Hematopoietic multipotent progenitor cell treated with erythropoietin and hydrocortisone succinate and interleukin-3 and kit ligand, for 15 days (in vitro differentiated cells): ENCODE measurements at regions not wholly inside any gene's neighbourhood (a gene's known extent, or its start where the extent isn't known, plus 50 kb on each side); places are given as distances from the start of the nearest gene placed in this dataset.
"Not testable (repeated sequence)": the region's sequence is repeated elsewhere in the genome, so short reads cannot be mapped to it uniquely, and the experiment has no call there.

Source experiments
- DNase-seq: peaks from one replicate; pipeline ENCODE4 v3.0.0-alpha.2; 2015; ENCODE audit warnings: low spot score

DNA sequence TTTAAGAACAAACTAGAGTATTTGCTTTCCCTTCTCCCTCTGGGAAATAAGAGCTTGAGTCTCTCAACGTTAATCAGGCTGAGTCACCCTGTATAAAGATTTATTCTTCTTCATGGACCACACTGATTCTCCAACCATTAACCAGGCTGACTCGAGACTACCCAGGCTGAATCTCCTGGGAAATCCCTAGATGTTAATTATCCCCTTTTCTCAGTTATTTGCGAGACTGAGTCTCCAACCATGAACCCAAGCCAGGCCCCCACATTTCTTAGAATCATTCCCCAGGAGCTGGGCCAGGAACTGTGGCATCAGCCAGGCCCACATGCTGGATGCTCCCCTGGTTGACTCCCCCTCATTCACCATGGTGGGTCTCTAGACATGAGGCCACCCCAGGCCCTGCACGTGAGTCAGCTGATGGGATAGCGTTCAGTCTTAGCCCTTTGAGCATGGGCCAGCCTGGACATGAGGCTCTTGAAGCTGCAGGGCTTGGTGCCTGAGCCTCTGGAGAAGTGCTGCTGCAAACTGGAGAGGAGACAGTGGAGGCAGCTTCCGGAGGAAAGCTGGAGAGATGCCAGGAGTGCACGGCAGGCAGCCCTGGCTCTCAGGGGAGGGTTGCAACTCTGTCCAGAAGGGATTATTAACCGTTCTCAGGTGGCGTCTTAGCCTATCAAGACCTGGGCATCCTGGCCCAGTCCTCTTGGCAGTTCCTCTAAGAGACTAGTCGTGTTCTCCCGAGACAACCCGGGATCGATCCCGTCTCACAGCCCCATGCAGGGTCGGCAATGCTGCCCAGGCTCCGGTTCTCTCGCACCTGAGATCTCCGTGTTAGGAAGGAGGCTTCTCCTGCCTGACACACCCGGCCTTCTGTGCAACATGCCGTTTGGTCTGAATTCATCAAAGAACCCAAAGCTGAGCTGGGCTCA, 296.6 kb downstream of the ADGRD1 start:
- no peak for DNase-seq

- no peak for DNase-seq
Observed at GRCh38 chr12:131250951-131251315, 297.2 kb downstream of the ADGRD1 start.

DNA sequence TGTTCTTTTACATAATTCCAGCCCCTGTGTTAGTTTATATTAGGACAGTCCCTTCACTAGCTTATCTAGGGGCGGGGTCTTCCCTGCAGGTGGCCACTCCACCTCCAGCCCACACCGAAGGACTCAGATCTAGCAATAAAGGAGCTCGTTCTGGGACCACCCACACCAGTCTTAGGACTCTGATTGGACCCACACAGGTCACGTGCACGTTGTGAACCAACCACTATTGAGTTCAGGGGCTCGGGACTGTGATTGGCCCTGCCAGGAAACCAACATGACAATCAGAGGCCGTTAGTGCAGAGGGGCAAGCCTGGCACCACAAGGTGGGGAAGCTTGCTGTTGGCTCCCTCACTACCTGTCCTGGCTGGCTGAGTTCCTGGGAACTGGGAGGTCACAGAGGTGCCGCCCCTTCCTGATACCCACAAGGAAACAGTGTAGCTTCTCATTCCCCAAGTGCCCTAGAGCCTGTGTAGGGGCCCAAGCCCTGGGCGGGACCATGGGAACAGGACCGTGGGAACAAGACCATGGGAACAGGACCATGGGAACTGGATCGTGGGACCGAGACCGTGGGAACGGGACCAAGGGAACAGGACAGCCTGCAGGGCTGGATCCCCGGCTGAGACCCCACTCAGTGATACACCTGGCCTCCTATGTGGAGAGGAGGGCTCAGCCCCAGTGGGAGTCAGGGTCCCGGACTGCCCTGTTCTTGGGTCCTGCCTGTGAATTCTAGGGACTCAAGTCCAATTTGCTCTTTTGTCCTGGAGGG, 297.8 kb downstream of the ADGRD1 start:
- no peak for DNase-seq

- no peak for DNase-seq
Observed at GRCh38 chr12:131253376-131254026, 299.8 kb downstream of the ADGRD1 start.

GRCh38 chr12:131254374-131254773, 300.7 kb downstream of the ADGRD1 start:
- DNase-seq = no peak

DNA sequence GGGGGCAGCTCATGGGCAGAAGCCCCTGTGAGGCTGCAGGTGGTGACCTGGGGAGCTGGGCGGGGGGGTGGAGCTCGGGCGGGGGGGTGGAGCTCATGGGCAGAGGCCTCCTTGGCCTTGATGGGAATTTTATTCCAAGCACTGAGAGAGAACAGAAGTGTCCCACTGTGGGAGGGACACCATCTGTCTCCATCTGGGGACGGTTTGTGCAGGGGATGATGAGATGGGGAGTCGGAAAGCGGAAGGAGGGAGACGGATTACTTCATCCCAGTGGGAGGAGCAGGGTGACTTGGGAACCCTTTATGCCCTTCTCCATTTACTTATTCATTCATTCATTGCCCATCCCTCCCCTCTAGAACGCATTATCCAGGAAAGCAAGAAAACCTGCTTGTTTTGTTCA, 304.7 kb downstream of the ADGRD1 start:
- no peak for DNase-seq

- DNase-seq = no peak
Observed at GRCh38 chr12:131260251-131260905, 306.7 kb downstream of the ADGRD1 start.

GRCh38 chr12:131260954-131261353, 307.2 kb downstream of the ADGRD1 start:
- no peak for DNase-seq

GRCh38 chr12:131261906-131262305, 308.2 kb downstream of the ADGRD1 start:
- no peak for DNase-seq

DNA sequence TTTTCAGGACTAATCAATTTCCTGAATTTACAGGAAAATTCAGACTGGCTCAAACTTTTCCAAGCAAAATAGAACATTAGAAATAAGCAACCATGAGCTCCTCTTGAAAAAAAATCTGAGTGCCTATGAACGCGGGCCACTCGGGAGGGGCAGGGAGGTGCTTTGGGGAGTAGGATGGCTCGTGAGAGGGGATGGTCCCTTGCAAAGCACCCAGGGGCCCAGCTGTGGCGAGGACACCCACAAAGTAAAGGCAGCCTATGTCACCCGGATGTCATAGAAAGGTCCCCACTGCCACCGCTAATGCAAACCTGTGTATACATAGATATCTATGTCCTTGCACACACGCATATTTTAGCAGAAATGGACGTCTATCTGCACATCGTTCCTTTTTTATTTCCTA, 309.9 kb downstream of the ADGRD1 start:
- no peak for DNase-seq

DNA sequence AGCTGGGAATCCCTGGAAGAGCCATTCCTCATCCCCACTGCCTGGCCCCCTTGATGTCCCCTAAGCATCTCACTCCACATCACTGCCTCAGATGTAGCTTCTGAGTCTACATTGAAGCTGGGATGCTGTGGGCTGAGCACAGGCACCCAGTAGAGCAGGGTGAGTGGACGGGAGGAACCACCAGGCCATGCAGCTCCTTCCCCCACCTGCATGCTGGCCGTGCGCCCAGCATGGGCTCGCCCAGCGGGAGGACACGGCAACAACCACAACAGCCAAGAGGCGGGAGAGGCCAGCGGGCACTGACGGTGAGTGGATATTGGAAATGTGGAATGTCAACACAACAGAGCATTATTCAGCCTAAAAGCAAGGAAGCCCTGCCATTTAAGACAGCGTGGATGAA, 310.9 kb downstream of the ADGRD1 start:
- DNase-seq = no peak

GRCh38 chr12:131266591-131267467, 313.1 kb downstream of the ADGRD1 start:
- DNase-seq = no peak

DNA sequence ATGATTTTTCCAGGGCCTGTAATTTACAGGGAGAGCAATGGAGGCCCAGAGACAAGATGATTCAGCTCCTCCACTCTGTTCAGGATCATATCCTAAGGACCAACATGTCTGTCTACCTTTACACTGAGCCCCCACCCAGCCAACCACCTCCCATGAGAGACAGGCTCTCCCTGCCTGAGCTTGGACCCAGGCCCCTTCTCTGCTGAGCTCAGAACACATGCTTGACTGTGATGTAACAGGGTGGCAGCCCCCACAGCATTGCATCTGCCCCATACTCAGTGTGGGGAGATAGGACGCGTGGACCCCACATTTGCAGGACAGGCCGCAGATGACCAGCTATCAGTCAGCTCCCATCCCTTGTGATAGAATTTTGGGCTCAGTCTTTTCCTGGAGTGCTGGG, 313.9 kb downstream of the ADGRD1 start:
- no peak for DNase-seq

DNA sequence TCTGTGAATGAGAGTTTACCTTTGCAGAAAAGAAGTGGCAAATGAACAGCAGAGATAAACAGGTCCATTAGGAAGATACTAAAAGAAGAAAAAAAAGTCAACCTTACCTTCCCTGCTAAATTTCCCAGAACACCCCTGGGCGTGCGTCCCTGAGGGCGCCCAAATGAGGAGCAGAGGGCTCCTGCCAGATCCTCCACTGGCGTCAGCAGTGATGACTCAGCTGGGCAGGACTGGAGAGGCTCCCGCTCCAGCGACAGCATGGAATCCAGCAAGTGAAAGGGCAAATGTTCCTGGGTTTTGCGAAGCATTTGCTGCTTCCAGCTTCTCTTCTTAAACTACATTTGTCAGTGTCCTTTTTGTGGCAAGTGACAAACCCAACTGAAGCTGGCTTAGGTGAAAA, 314.4 kb downstream of the ADGRD1 start:
- DNase-seq = not testable (repeated sequence)

DNA sequence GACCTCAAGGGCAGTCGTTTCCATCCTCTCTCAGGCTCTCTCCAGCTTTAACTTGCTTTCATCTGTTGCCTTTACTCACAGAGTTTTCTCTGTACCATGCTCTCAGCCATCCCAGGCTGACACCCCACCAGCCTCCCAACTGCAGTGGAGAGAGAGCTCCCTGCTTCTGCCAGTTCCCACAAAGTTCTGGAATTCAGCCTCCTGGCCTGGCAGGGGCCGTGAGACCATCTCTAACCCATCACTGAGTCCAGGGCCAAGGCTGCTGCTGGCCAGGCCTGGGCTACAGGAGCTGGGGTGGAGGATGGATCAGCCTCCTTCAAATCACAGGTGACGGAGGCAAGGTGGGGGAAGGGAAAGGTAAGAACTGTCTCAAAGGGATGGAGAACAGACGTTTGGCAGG, 314.9 kb downstream of the ADGRD1 start:
- DNase-seq = not testable (repeated sequence)

DNA sequence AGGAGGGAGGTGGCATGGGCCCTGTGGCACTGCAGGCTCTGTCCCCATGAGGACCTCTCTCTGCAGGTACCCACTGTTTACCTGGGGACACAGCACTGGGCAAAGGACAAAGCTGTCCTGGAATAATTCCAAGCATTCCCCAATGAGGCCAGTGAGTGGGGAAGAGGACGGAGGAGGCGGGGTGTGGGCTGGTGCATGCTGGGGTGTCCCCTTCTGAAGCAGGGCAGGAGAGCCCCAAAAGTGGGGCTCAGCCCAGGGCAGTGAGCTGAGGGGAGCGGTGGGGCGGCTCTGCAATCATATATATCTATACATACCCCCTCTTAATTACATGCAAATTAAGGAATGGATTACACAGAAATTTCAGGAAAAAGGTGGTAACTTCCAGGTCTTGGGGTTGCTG, 315.8 kb downstream of the ADGRD1 start:
- no peak for DNase-seq

DNA sequence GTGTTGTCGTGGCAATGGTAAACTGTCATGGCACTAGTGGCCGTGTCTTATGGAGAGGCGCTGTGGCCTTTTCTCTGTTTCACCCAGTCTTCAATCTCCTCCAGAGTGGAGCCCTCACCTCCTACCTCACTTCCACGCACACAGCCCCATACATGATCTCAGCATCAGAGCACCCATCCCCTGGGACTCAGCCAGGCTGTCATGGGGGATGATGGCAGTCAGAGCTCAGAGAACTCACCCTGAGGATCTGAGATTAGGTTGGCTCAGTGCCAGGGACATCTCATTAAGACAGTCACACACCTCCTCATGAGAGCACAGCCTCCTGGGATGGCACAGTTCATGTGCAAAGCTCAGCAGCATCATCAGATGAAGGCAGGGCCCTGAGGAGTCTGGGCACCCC, 316.3 kb downstream of the ADGRD1 start:
- not testable (repeated sequence) for DNase-seq

GRCh38 chr12:131271724-131272123, 318.0 kb downstream of the ADGRD1 start:
- no peak for DNase-seq

DNA sequence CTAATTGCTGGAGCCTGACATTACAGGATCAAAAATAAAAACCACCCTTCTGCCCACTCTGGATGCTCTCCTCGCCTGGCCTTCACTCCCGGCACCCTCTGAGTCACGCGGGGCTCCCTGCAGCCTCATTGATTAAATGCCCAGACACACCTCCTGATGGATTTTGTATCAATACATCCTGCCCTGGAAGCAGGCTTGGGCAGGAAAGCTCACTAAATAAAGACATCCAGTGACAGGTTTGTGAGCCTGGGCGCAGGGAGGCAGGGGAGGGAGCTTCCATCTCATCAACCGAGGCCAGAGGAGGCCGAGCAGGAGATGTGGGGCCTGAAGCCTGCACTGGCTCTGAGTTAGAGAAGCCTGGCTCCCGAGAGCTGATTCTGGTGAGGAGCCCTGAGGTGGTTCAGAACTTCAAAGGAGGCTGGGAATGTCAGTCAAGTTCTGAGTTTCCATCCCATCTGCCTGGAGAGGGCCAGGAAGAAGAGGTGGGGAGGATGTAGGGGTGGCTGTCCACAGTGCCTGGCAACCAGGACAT, 318.6 kb downstream of the ADGRD1 start:
- DNase-seq = not testable (repeated sequence)

DNA sequence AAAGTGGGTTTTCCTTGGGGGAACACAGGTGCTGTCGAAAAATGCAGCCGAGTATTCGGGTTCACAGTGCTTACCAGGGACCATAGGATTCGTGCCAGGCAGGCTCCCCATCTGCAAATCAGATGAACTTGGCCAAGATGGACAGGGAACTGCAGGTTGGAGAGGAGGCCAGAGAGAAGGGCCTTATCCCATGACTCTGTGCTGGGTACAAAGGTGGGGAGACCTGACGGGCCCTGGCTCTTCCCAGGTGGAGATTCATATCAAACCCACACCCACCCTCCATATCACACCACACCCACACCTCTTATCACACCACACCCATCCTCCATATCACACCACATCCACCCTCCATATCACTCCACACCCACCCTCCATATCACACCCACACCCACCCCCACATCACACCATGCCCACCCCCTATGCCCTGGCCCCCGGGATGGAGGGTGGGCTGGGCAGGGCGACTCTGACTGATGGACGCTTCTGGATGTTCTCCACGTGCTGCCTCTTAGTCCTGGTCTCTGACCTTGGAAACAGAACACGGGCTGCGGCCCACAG, 319.7 kb downstream of the ADGRD1 start:
- DNase-seq = no peak

GRCh38 chr12:131274061-131274460, 320.4 kb downstream of the ADGRD1 start:
- DNase-seq = no peak
